Keratinocyte (primary cell): ENCODE measurements at regions not wholly inside any gene's neighbourhood (a gene's known extent, or its start where the extent isn't known, plus 50 kb on each side); places are given as distances from the start of the nearest gene placed in this dataset.

Experiments used
- DNase-seq: peaks from one replicate; pipeline ENCODE4 v3.0.0-alpha.2; 2011; ENCODE audit warnings: low read depth, missing footprints, low spot score
- FAIRE-seq: peaks from 2 replicates; lab custom pipeline; 2011; peaks lifted over from hg19 to GRCh38; lab: Jason Lieb, UNC
- H2AFZ ChIP-seq: 2 replicates; pipeline ENCODE4 v1.6.0; 2012; ENCODE audit warnings: low read length, control low read depth, inconsistent platforms; ENCODE audit not compliant: control insufficient read depth
- H3K27ac ChIP-seq: 2 replicates; pipeline ENCODE4 v1.5.1; 2011; ENCODE audit warnings: low read length; ENCODE audit not compliant: control insufficient read depth, insufficient read depth
- H3K27me3 ChIP-seq: 3 replicates; pipeline ENCODE4 v1.6.0; 2011; ENCODE audit warnings: low read length; ENCODE audit not compliant: control insufficient read depth, insufficient read depth; ENCODE audit errors: extremely low read depth
- H3K36me3 ChIP-seq, 2 experiments: 2 replicates in 1 of 2; 3 replicates in 1 of 2; pipeline ENCODE4 v1.5.1; 2011; ENCODE audit warnings: low read length in 2 of 2, mild to moderate bottlenecking in 1 of 2; ENCODE audit not compliant: control insufficient read depth in 2 of 2, insufficient read depth in 2 of 2; ENCODE audit errors: extremely low read depth in 1 of 2
- H3K4me1 ChIP-seq: 3 replicates; pipeline ENCODE4 v1.5.1; 2011; ENCODE audit warnings: low read length; ENCODE audit not compliant: control insufficient read depth, insufficient read depth; ENCODE audit errors: extremely low read depth
- H3K4me2 ChIP-seq: 3 replicates; pipeline ENCODE4 v1.6.0; 2011; ENCODE audit warnings: low read depth, low read length; ENCODE audit not compliant: control insufficient read depth, insufficient read depth; ENCODE audit errors: extremely low read depth
- H3K4me3 ChIP-seq, 3 experiments: fragments of 200-600 bp in 1 of 3; sonication (generic) in 1 of 3; 2 replicates in 2 of 3; 3 replicates in 1 of 3; pipeline ENCODE4 v1.5.1; 2011 to 2016; ENCODE audit warnings: low read length in 3 of 3, mild to moderate bottlenecking in 3 of 3, control low read depth in 2 of 3, inconsistent platforms in 1 of 3, low read depth in 1 of 3, mixed read lengths in 1 of 3, mixed run types in 1 of 3, moderate library complexity in 1 of 3; ENCODE audit not compliant: control insufficient read depth in 2 of 3, insufficient read depth in 2 of 3; ENCODE audit errors: extremely low read depth in 1 of 3
- H3K79me2 ChIP-seq: 2 replicates; pipeline ENCODE4 v1.6.0; 2012; ENCODE audit warnings: low read length; ENCODE audit not compliant: control insufficient read depth, insufficient read depth
- H3K9ac ChIP-seq: 3 replicates; pipeline ENCODE4 v1.6.0; 2011; ENCODE audit warnings: low read length; ENCODE audit not compliant: control insufficient read depth, insufficient read depth; ENCODE audit errors: extremely low read depth
- H3K9me1 ChIP-seq: 3 replicates; pipeline ENCODE4 v1.6.0; 2011; ENCODE audit warnings: low read length; ENCODE audit not compliant: control insufficient read depth, insufficient read depth; ENCODE audit errors: extremely low read depth
- H3K9me3 ChIP-seq: 2 replicates; pipeline ENCODE4 v1.5.1; 2012; ENCODE audit warnings: low read depth, low read length; ENCODE audit not compliant: control insufficient read depth
- H4K20me1 ChIP-seq: 3 replicates; pipeline ENCODE4 v1.6.0; 2011; ENCODE audit warnings: low read length; ENCODE audit not compliant: control insufficient read depth, insufficient read depth; ENCODE audit errors: extremely low read depth
- CTCF ChIP-seq, 3 experiments: IDR thresholded peaks in 1 of 3; conservative IDR thresholded peaks in 1 of 3; optimal IDR thresholded peaks in 1 of 3; 2 replicates in 2 of 3; 3 replicates in 1 of 3; pipeline versions ENCODE3 to v1.5.1; 2011; ENCODE audit warnings: low read length in 3 of 3, mild to moderate bottlenecking in 3 of 3, moderate library complexity in 2 of 3, control low read depth in 1 of 3, inconsistent platforms in 1 of 3; ENCODE audit not compliant: insufficient read depth in 2 of 3; ENCODE audit errors: extremely low read depth in 1 of 3
- EZH2 ChIP-seq: IDR thresholded peaks from one replicate; pipeline ENCODE4 v1.6.1; 2012; ENCODE audit warnings: inconsistent platforms, mild to moderate bottlenecking, low read length, moderate library complexity
- dilution Hi-C: fragments of 300-500 bp; cut with MboI; formaldehyde crosslinking; loops from one replicate; pipeline ENCODE4 v1.7.0; 2020; ENCODE audit warnings: low sequenced_read_pairs; ENCODE audit not compliant: extremely low pct_ligation_motif_present

GRCh38 chrX:113629326-113629725 lies 788.7 kb upstream of the AMOT start:
- no peaks in the 10 kb centered on the region for H3K9me3 ChIP-seq
- no peak overlapping the region for H3K9ac ChIP-seq
- no peak for DNase-seq
- no peak for TF ChIP-seq CTCF (optimal IDR thresholded peaks at IDR 0.05 in 1 of 3, IDR thresholded peaks at IDR 0.05 in 1 of 3, conservative IDR thresholded peaks at IDR 0.05 in 1 of 3; ENCODE audit: extremely low read depth in 1 of 3, insufficient read depth in 2 of 3, low read length in 3 of 3)
- no peak for TF ChIP-seq EZH2
- no peaks in the 10 kb centered on the region for H3K36me3 ChIP-seq
- no peak for FAIRE-seq
- no peak overlapping the region for H2AFZ ChIP-seq
- no peak overlapping the region for H3K27ac ChIP-seq
- H3K79me2 ChIP-seq: no peaks in the 10 kb centered on the region
- H4K20me1 ChIP-seq: no peaks in the 10 kb centered on the region
- no peaks in the 10 kb centered on the region for H3K4me1 ChIP-seq
- dilution Hi-C loops: no loop called here
- no peak overlapping the region for H3K4me3 ChIP-seq
- no peaks in the 10 kb centered on the region for H3K27me3 ChIP-seq
- no peak overlapping the region for H3K4me2 ChIP-seq
- no peaks in the 10 kb centered on the region for H3K9me1 ChIP-seq

- no peak overlapping the region for H3K9ac ChIP-seq
- no peaks in the 10 kb centered on the region for H3K9me3 ChIP-seq
- H3K4me2 ChIP-seq: no peak overlapping the region
- H3K27me3 ChIP-seq: no peaks in the 10 kb centered on the region
- TF ChIP-seq CTCF (optimal IDR thresholded peaks at IDR 0.05 in 1 of 3, IDR thresholded peaks at IDR 0.05 in 1 of 3, conservative IDR thresholded peaks at IDR 0.05 in 1 of 3; ENCODE audit: extremely low read depth in 1 of 3, insufficient read depth in 2 of 3, low read length in 3 of 3): no peak
- no peak for TF ChIP-seq EZH2
- FAIRE-seq: no peak
- DNase-seq: no peak
- no peaks in the 10 kb centered on the region for H3K9me1 ChIP-seq
- no peaks in the 10 kb centered on the region for H4K20me1 ChIP-seq
- H3K79me2 ChIP-seq: no peaks in the 10 kb centered on the region
- no peak overlapping the region for H2AFZ ChIP-seq
- H3K4me3 ChIP-seq: no peak overlapping the region
- no peak overlapping the region for H3K27ac ChIP-seq
- no peaks in the 10 kb centered on the region for H3K36me3 ChIP-seq
- dilution Hi-C loops: no loop called here
- H3K4me1 ChIP-seq: no peaks in the 10 kb centered on the region
Observed at GRCh38 chrX:113594123-113594841, 753.7 kb upstream of the AMOT start.
